Skeletal muscle tissue (tissue), 3 donors: ENCODE measurements at regions not wholly inside any gene's neighbourhood (a gene's known extent, or its start where the extent isn't known, plus 50 kb on each side); places are given as distances from the start of the nearest gene placed in this dataset.

ENCODE experiments used
- H3K27ac ChIP-seq: one replicate; pipeline ENCODE4 v1.7.0; 2013; ENCODE audit warnings: mild to moderate bottlenecking, low read depth, low read length, inconsistent platforms
- H3K27me3 ChIP-seq, 3 donors: one replicate each; pipeline ENCODE4 v1.7.0; 2013; ENCODE audit warnings: low read length in 3 of 3; ENCODE audit not compliant: control insufficient read depth in 3 of 3, insufficient read depth in 3 of 3
- H3K36me3 ChIP-seq, 3 donors: one replicate each; pipeline ENCODE4 v1.7.0; 2013; ENCODE audit warnings: low read length in 3 of 3; ENCODE audit not compliant: control insufficient read depth in 3 of 3, insufficient read depth in 3 of 3
- H3K4me1 ChIP-seq, 3 donors: one replicate each; pipeline ENCODE4 v1.7.0; 2013; ENCODE audit warnings: low read length in 3 of 3, mild to moderate bottlenecking in 3 of 3; ENCODE audit not compliant: control insufficient read depth in 3 of 3, insufficient read depth in 3 of 3
- H3K4me3 ChIP-seq, 3 donors: one replicate each; pipeline ENCODE4 v1.7.0; 2013; ENCODE audit warnings: low read length in 3 of 3
- H3K9ac ChIP-seq, 3 donors: one replicate each; pipeline ENCODE4 v1.7.0; 2013; ENCODE audit warnings: low read length in 3 of 3, mild to moderate bottlenecking in 3 of 3, moderate library complexity in 2 of 3, low read depth in 1 of 3
- H3K9me3 ChIP-seq, 3 donors: one replicate each; pipeline ENCODE4 v1.7.0; 2013; ENCODE audit warnings: low read length in 3 of 3; ENCODE audit not compliant: control insufficient read depth in 3 of 3
- donor health status: Osteomylitis.

DNA sequence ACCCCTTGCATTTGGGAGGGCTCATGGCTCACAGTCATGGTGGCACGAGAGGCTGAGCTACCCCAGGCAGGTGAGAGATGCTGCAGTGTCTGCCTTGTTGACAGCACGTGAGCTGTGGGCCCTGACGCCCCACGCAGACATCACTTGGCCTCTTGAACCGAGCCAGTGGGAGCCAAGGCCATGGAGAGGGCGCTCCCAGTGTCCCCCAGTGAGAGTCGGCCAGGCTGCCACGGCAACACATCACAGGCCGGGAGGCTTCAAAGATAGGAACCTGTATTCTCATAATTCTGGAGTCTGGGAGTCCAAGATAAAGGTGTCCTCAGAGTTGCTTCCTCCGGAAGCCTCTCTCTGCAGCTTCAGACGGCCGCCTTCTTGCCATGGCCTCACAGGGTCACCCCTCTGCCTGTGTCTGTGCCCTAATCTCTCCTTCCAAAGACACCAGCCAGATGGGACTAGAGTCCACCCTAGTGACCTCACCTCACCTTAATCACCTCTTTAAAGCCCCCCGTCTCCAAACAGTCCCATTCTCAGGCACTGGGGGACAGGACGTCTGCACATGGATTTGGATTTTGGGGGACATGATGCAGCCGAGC, 119.6 kb downstream of the KLF6 start:
- Histone ChIP-seq H3K4me3 (no peak overlapping the region), H3K27me3 (peaks cover 0 to 16% (median 0%) of the 10 kb centered on the region in 3 donors), H3K4me1 (no peaks in the 10 kb centered on the region), H3K27ac (no peak overlapping the region), H3K9ac (no peak overlapping the region), H3K9me3 (no peaks in the 10 kb centered on the region), H3K36me3 (no peaks in the 10 kb centered on the region)

DNA sequence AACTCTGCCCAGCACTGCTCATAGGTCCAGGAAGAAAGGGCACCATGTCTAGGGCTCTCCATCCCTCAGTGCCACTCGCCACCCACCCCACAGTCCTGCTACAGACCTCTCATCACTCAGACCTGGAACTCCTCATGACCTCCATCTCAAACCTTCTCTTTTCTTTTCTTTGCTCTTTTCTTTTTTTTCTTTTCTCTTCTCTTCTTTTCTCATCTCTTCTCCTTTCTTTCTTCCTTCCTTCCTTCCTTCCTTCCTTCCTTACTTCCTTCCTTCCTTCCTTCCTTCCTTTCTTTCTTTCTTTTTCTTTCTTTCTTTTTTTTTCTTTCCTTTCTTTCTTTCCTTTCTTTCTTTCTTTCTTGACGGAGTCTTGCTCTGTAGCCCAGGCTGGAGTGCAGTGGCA, 122.2 kb downstream of the KLF6 start:
- Histone ChIP-seq H3K36me3 (no peaks in the 10 kb centered on the region), H3K9me3 (no peaks in the 10 kb centered on the region), H3K27me3 (peaks cover 0 to 8% (median 0%) of the 10 kb centered on the region in 3 donors), H3K9ac (no peak overlapping the region), H3K4me1 (no peaks in the 10 kb centered on the region), H3K4me3 (no peak overlapping the region), H3K27ac (no peak overlapping the region)

DNA sequence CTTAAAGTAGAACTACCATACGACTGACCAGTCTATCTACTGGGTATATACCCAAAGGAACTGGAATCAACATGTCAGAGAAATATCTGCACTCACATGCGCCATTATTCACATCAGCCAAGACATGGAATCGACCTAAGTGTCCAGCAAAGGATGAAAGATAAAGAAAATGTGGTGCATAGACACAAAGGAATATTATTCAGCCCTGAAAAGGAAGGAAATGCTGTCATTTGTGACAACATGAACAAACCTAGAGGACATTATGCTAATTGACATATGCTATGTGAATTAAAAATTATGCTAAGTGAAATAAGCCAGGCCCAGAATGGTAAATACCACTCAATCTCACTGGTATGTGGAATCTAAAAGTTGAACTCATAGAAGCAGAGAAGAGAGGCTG, 123.7 kb downstream of the KLF6 start:
- H3K4me1 ChIP-seq, result no peaks in the 10 kb centered on the region
- peaks cover 0 to under 1% (median 0%) of the 10 kb centered on the region in 3 donors for H3K27me3 ChIP-seq
- H3K36me3 ChIP-seq, result no peaks in the 10 kb centered on the region
- no peak overlapping the region for H3K4me3 ChIP-seq
- no peak overlapping the region for H3K9ac ChIP-seq
- no peaks in the 10 kb centered on the region for H3K9me3 ChIP-seq
- H3K27ac ChIP-seq, result no peak overlapping the region

DNA sequence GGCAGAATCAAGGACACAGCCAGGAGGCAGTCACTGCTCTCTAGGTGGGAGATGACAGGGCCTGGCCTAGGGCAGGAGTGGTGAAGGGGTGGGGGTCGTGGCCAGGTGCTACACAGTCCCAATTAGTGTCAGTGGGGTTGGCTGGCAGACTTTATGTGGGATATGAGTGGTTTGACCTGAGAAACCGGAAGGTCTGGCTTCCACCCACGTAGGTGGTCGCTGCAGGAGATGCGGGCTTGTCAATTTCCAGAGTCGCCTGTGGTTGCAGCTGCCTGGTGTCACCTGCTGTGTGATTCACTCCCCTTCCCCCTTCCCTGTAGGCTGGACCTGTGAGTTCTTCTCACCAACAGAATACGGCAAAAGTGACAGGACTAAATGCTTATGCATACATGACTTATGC, 124.3 kb downstream of the KLF6 start:
- Histone ChIP-seq H3K9ac (no peak overlapping the region), H3K27me3 (no peaks in the 10 kb centered on the region), H3K36me3 (no peaks in the 10 kb centered on the region), H3K27ac (no peak overlapping the region), H3K4me3 (no peak overlapping the region), H3K9me3 (no peaks in the 10 kb centered on the region), H3K4me1 (no peaks in the 10 kb centered on the region)

DNA sequence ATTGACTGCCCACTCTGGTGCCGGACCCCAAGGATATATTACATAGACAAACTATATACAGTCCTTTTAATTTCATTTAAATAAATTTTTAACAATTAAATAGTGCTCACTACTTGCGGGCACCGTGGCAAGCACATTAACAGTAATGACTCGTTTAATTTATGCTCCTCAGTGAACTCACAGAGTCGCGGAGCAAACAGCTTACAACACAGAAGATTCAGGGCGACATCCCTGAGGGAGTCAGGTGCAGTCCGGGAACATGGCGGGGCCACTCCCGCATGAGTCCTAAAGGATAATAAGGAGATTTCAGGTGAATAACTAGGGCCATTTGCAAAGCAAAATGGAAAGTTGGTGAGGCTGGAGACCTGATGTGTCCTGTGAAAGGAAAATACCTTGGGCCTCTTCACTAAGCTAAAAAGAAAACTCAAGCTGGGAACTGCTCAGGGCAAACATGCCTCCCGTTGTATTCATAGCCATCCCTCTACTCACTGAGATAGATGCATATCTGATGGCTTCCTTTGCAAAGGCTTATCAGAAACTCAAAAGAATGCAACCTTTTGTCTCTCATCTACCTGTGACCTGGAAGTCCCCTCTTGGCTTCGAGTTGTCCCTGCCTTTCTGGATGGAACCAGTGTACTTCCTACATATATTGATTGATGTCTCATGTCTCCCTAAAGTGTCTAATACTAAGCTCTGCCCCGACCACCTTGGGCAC, 125.6 kb downstream of the KLF6 start:
- Histone ChIP-seq H3K27me3 (no peaks in the 10 kb centered on the region), H3K4me3 (no peak overlapping the region)

DNA sequence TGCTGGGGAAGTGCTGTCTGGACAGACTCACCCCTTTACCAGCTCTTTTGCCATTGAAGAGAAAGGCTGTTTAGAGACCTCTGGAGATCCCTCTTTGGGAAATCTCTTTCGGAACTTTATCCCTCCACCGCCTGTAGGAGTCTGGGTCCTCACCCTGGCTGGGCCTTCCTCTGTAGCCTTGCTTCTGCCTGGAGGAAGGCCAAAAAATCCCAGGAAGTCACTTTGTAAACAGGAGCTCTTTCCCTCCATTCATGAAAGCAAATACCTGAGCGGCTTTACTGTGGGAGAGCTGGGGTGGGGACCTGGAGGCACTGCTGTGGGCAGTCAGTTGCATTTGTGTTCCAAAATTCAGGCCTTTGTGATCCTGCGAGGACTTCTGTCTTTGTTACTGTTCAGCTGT, 126.2 kb downstream of the KLF6 start:
- H3K36me3 ChIP-seq, result no peaks in the 10 kb centered on the region
- H3K4me3 ChIP-seq, result no peak overlapping the region
- no peaks in the 10 kb centered on the region for H3K4me1 ChIP-seq
- no peak overlapping the region for H3K9ac ChIP-seq
- no peak overlapping the region for H3K27ac ChIP-seq
- no peaks in the 10 kb centered on the region for H3K9me3 ChIP-seq
- H3K27me3 ChIP-seq, result no peaks in the 10 kb centered on the region

More for the DNA sequence above, 125.6 kb downstream of the KLF6 start:
- Histone ChIP-seq H3K27ac (no peak overlapping the region), H3K4me1 (no peaks in the 10 kb centered on the region), H3K36me3 (no peaks in the 10 kb centered on the region), H3K9ac (no peak overlapping the region), H3K9me3 (no peaks in the 10 kb centered on the region)

DNA sequence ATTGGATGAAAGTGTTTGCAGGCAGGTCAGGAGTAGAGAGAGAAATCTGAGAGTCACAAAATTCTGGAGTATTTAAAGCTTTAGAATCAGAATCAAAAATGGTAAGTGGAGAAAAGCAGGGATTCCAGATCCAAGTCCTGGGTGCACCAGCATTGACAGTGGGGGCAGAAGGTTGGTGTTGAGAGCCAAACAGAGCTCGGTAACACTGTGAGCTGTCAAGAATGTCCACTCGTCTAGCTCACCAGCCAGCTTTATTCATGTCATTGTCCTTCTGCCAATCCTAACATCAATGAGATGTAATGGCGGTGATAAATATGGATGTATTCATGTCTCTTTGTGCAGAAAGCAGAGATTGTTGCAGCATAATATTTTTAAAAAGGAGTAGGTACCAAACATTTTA, 128.8 kb downstream of the KLF6 start:
- Histone ChIP-seq H3K4me3 (no peak overlapping the region), H3K36me3 (no peaks in the 10 kb centered on the region), H3K27ac (no peak overlapping the region), H3K27me3 (no peaks in the 10 kb centered on the region), H3K9ac (no peak overlapping the region), H3K4me1 (no peaks in the 10 kb centered on the region), H3K9me3 (no peaks in the 10 kb centered on the region)

DNA sequence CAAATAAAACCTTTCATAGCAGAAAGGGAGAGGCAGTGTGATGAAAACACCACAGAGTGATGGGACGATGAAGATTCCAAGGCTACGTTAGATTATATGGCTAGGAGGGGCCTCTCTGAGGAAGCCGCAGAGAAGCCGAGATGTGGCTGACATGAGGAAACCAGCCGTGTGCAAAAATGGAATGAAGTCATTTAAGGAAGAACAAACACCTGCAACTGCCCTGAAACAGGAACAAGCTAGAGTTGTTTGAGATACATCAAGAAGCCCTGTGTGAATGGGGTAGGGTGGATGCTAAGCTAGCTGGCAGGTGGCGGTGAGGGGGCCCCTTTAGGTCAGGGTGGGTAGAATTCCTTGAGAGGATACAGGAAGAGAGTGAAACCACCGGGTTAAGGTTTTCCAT, 129.5 kb downstream of the KLF6 start:
- Histone ChIP-seq H3K9me3 (no peaks in the 10 kb centered on the region), H3K9ac (no peak overlapping the region), H3K27me3 (no peaks in the 10 kb centered on the region), H3K27ac (no peak overlapping the region), H3K36me3 (no peaks in the 10 kb centered on the region), H3K4me1 (no peaks in the 10 kb centered on the region), H3K4me3 (no peak overlapping the region)

DNA sequence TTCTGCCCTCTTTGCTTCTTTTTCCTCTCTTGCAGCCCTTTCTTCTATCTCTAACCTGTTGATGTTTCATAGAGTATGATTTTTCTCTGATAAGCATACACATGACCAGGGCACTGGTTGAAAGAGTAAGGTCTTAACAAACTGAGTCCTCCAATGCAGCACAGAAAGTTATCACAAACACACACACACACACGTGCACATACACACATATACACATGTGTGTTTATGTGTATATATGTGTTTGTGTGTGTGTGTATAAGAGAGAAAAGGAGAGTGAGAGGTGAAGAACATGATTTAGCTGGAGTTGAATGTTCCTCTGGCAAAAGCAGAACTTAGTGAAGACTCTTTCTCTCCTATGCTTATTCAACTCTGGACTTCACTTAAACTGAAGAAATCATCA, 130.0 kb downstream of the KLF6 start:
- Histone ChIP-seq H3K36me3 (no peaks in the 10 kb centered on the region), H3K27ac (no peak overlapping the region)

DNA sequence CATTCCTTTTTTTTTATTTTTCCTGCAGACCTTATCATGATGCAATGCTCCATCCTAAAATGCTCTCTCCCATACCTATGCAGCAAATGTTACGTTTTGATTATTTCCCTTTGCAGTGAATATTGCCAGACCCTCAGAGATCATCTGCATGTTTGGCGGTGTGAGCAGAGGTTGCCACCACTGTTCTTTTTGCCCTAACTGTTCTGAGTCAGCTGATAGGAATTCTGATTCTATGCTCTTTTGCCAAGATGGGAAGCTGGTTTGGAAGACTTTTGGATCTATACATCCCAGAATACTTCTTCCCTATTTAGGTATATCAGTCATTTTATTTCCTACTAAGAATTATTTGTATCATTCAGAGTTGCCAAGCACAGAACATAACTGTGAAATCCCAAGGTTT, 130.5 kb downstream of the KLF6 start:
- Histone ChIP-seq H3K9ac (no peak overlapping the region), H3K4me3 (no peak overlapping the region), H3K9me3 (no peaks in the 10 kb centered on the region), H3K36me3 (no peaks in the 10 kb centered on the region), H3K27me3 (no peaks in the 10 kb centered on the region), H3K27ac (no peak overlapping the region), H3K4me1 (no peaks in the 10 kb centered on the region)

More for the DNA sequence above, 130.0 kb downstream of the KLF6 start:
- H3K27me3 ChIP-seq, result no peaks in the 10 kb centered on the region
- H3K9ac ChIP-seq, result no peak overlapping the region
- no peaks in the 10 kb centered on the region for H3K4me1 ChIP-seq
- no peak overlapping the region for H3K4me3 ChIP-seq
- H3K9me3 ChIP-seq, result no peaks in the 10 kb centered on the region
